ENCODE measurements at regions not wholly inside any gene's neighbourhood (a gene's known extent, or its start where the extent isn't known, plus 50 kb on each side); places are given as distances from the start of the nearest gene placed in this dataset.
"Not testable (repeated sequence)": the region's sequence is repeated elsewhere in the genome, so short reads cannot be mapped to it uniquely, and the experiment has no call there.

GRCh38 chr19:14286594-14286993 is 80.6 kb upstream of the ADGRL1 start:
- H3K9me3 ChIP-seq (replicated peaks; ENCODE audit: control insufficient read depth, low read depth, low read length); H3K36me3 ChIP-seq (ENCODE audit: control insufficient read depth, insufficient read depth, low read length); H3K4me3 ChIP-seq (ENCODE audit: low read length); H3K27me3 ChIP-seq (ENCODE audit: control insufficient read depth, insufficient read depth, low read length); H3K27ac ChIP-seq (ENCODE audit: low read length); H3K4me1 ChIP-seq (ENCODE audit: control insufficient read depth, insufficient read depth, low read length); DNase-seq: not testable (repeated sequence)
- WGBS (ENCODE audit: insufficient coverage) = 31% methylated on average over 2 of the region's 4 CpGs

DNA sequence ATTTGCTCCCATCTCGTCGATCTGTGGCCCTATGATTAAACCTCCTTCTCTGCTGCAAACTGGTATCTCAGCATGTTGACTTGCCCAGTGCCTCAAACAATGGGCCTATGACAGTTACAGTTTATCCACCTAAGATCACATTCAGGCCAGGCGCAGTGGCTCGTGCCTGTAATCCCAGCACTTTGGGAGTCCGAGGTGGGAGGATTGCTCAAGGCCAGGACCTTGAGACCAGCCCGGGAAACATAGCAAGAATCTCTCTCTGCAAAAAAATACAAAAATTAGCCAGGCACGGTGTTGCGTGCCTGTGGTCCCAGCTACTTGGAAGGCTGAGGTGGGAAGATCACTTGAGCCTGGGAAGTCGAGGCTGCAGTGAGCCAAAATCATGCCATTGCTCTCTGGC is 79.8 kb upstream of the ADGRL1 start:
- WGBS (ENCODE audit: insufficient coverage) = 92% methylated on average over 3 of the region's 9 CpGs
- H3K27me3 ChIP-seq (ENCODE audit: control insufficient read depth, insufficient read depth, low read length); H3K4me3 ChIP-seq (ENCODE audit: low read length); H3K4me1 ChIP-seq (ENCODE audit: control insufficient read depth, insufficient read depth, low read length); DNase-seq; H3K27ac ChIP-seq (ENCODE audit: low read length); H3K36me3 ChIP-seq (ENCODE audit: control insufficient read depth, insufficient read depth, low read length); H3K9me3 ChIP-seq (replicated peaks; ENCODE audit: control insufficient read depth, low read depth, low read length): not testable (repeated sequence)

DNA sequence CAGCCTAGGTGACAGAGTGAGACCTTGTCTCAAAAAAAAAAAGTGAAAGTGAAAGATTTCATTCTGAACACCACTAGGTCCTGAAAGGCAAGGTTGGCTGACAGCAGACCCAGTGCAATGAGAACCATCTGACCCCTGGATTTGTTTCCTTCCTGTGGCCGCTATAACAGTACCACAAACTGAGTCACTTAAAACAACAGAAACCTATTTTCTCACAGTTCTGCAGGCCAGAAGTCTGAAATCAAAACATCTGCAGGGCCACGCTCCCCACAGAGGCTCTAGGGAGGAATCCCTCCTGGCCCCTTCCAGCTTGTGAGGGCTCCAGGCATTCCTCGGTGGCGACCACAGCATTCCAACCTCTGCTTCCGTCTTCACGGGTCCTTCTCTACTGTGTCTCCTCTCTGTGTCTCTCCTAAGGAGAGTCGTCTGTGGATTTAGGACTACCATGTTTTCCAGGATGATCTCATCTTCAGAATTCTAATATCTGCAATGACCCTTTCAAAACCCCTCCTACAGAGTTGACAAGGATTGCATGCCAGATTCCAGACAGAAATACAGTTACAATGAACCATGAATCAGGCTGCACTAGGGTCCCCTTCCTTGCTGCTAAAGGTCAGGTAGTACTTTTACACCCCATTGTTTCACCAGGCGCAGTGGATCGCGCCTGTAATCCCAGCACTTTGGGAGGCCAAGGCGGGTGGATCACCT is 78.0 kb upstream of the ADGRL1 start:
- DNase-seq = peak; percentile 61
- not testable (repeated sequence) for H3K4me1 ChIP-seq (ENCODE audit: control insufficient read depth, insufficient read depth, low read length); H3K9me3 ChIP-seq (replicated peaks; ENCODE audit: control insufficient read depth, low read depth, low read length); H3K36me3 ChIP-seq (ENCODE audit: control insufficient read depth, insufficient read depth, low read length); H3K4me3 ChIP-seq (ENCODE audit: low read length); H3K27me3 ChIP-seq (ENCODE audit: control insufficient read depth, insufficient read depth, low read length)
- peak overlapping the region; percentile 42 for H3K27ac ChIP-seq (ENCODE audit: low read length)
- 6% methylated on average over 4 of the region's 11 CpGs for WGBS (ENCODE audit: insufficient coverage)

- not testable (repeated sequence) for H3K36me3 ChIP-seq (ENCODE audit: control insufficient read depth, insufficient read depth, low read length); H3K27ac ChIP-seq (ENCODE audit: low read length); H3K4me3 ChIP-seq (ENCODE audit: low read length); H3K27me3 ChIP-seq (ENCODE audit: control insufficient read depth, insufficient read depth, low read length); H3K9me3 ChIP-seq (replicated peaks; ENCODE audit: control insufficient read depth, low read depth, low read length); DNase-seq; H3K4me1 ChIP-seq (ENCODE audit: control insufficient read depth, insufficient read depth, low read length)
- 60% methylated on average over 1 of the region's 4 CpGs for WGBS (ENCODE audit: insufficient coverage)
Observed at GRCh38 chr19:14279270-14279669, 73.3 kb upstream of the ADGRL1 start.

DNA sequence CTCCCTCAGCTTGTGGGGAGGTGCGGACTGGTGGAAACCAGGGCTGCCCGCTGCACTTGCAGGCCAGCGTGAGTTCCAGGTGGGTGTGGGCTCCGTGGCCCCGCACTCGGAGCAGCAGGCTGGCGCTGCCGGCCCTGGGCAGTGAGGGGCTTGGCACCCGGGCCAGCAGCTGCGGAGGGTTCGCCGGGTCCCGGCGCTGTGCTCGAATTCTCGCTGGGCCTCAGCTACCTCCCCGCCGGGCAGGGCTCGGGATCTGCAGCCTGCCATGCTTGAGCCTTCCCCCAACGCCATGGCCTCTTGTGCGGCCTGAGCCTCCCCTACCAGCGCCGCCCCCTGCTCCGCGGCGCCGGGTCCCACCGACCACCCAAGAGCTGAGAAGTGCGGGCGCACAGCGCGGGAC is 71.6 kb upstream of the ADGRL1 start:
- Histone ChIP-seq H3K4me1 (ENCODE audit: control insufficient read depth, insufficient read depth, low read length) (no peaks in the 10 kb centered on the region), H3K27ac (ENCODE audit: low read length) (no peak overlapping the region), H3K27me3 (ENCODE audit: control insufficient read depth, insufficient read depth, low read length) (peaks cover 2% of the 10 kb centered on the region), H3K4me3 (ENCODE audit: low read length) (no peak overlapping the region), H3K36me3 (ENCODE audit: control insufficient read depth, insufficient read depth, low read length) (no peaks in the 10 kb centered on the region), H3K9me3 (replicated peaks; ENCODE audit: control insufficient read depth, low read depth, low read length) (no peaks in the 10 kb centered on the region)
- WGBS (ENCODE audit: insufficient coverage) = 97% methylated on average over 25 of the region's 32 CpGs
- no peak for DNase-seq

DNA sequence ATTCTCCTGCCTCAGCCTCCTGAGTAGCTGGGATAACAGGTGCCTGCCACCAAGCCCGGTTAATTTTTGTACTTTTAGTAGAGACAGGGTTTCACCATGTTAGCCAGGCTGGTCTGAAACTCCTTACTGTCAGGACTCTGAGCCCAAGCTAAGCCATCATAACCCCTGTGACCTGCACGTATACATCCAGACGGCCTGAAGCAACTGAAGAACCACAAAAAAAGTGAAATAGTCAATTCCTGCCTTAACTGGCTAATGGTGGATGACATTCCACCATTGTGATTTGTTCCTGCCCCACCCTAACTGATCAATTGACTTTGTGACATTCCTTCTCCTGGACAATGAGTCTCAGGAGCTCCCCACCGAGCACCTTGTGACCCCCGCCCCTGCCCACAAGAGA is 69.9 kb upstream of the ADGRL1 start:
- DNase-seq; H3K27ac ChIP-seq (ENCODE audit: low read length); H3K9me3 ChIP-seq (replicated peaks; ENCODE audit: control insufficient read depth, low read depth, low read length); H3K4me1 ChIP-seq (ENCODE audit: control insufficient read depth, insufficient read depth, low read length); H3K27me3 ChIP-seq (ENCODE audit: control insufficient read depth, insufficient read depth, low read length); H3K4me3 ChIP-seq (ENCODE audit: low read length); H3K36me3 ChIP-seq (ENCODE audit: control insufficient read depth, insufficient read depth, low read length): not testable (repeated sequence)
- 78% methylated on average over 5 of the region's 5 CpGs for WGBS (ENCODE audit: insufficient coverage)

GRCh38 chr19:14272623-14273022 is 66.7 kb upstream of the ADGRL1 start:
- Histone ChIP-seq H3K36me3 (ENCODE audit: control insufficient read depth, insufficient read depth, low read length) (no peaks in the 10 kb centered on the region), H3K4me3 (ENCODE audit: low read length) (no peak overlapping the region), H3K27ac (ENCODE audit: low read length) (no peak overlapping the region), H3K27me3 (ENCODE audit: control insufficient read depth, insufficient read depth, low read length) (peaks cover 2% of the 10 kb centered on the region), H3K4me1 (ENCODE audit: control insufficient read depth, insufficient read depth, low read length) (no peaks in the 10 kb centered on the region), H3K9me3 (replicated peaks; ENCODE audit: control insufficient read depth, low read depth, low read length) (no peaks in the 10 kb centered on the region)
- WGBS (ENCODE audit: insufficient coverage) = 96% methylated on average over 4 of the region's 4 CpGs
- DNase-seq = no peak

- Histone ChIP-seq H3K4me1 (ENCODE audit: control insufficient read depth, insufficient read depth, low read length) (no peaks in the 10 kb centered on the region), H3K36me3 (ENCODE audit: control insufficient read depth, insufficient read depth, low read length) (no peaks in the 10 kb centered on the region), H3K4me3 (ENCODE audit: low read length) (no peak overlapping the region), H3K27me3 (ENCODE audit: control insufficient read depth, insufficient read depth, low read length) (peaks cover 4% of the 10 kb centered on the region), H3K27ac (ENCODE audit: low read length) (no peak overlapping the region), H3K9me3 (replicated peaks; ENCODE audit: control insufficient read depth, low read depth, low read length) (no peaks in the 10 kb centered on the region)
- 0% methylated on average over 1 of the region's 1 CpG for WGBS (ENCODE audit: insufficient coverage)
- DNase-seq = no peak
Observed at GRCh38 chr19:14271840-14272239, 65.9 kb upstream of the ADGRL1 start.

DNA sequence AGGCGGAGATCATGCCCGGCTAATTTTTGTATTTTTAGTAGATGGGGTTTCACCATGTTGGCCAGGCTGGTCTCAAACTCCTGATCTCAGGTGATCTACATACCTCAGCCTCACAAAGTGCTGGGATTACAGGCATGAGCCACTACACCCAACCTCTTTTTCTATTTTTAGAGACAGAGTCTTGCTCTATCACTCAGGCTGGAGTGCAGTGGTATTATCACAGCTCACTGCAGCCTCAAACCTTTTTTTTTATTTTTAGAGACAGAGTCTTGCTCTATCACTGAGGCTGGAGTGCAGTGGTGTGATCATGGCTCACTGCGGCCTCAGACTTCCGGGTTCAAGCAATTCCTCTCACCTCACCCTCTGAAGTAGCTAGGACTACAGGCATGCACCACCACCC is 64.6 kb upstream of the ADGRL1 start:
- H3K27me3 ChIP-seq (ENCODE audit: control insufficient read depth, insufficient read depth, low read length) = peaks cover 12% of the 10 kb centered on the region
- DNase-seq; H3K36me3 ChIP-seq (ENCODE audit: control insufficient read depth, insufficient read depth, low read length); H3K27ac ChIP-seq (ENCODE audit: low read length); H3K9me3 ChIP-seq (replicated peaks; ENCODE audit: control insufficient read depth, low read depth, low read length); H3K4me3 ChIP-seq (ENCODE audit: low read length); H3K4me1 ChIP-seq (ENCODE audit: control insufficient read depth, insufficient read depth, low read length): not testable (repeated sequence)
- no CpG with 5 or more reads among the region's 4 CpGs for WGBS (ENCODE audit: insufficient coverage)

DNA sequence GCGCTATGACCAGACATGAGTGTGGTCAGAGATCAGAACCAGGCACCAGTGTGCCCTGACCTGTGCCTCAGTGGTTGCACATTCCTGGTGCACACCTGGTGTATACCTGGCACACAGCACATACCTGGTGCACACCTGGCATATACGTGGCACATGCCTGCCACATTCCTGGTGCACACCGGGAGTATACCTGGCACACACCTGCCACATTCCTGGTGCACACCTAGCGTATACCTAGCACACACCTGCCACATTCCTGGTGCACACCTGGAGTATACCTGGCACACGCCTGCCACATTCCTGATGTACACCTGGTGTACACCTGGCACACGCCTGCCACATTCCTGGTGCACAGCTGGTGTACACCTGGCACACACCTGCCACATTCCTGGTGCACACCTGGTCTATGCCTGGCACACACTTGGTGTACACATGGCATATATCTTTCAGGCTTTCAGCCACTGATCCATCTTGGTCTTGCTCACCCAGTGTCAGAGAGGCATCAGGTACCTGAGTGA is 61.3 kb upstream of the ADGRL1 start:
- H3K9me3 ChIP-seq (replicated peaks; ENCODE audit: control insufficient read depth, low read depth, low read length) = no peaks in the 10 kb centered on the region
- H3K36me3 ChIP-seq (ENCODE audit: control insufficient read depth, insufficient read depth, low read length) = no peaks in the 10 kb centered on the region
- no peak for DNase-seq
- peaks cover 22% of the 10 kb centered on the region for H3K27me3 ChIP-seq (ENCODE audit: control insufficient read depth, insufficient read depth, low read length)
- peaks cover 6% of the 10 kb centered on the region for H3K4me1 ChIP-seq (ENCODE audit: control insufficient read depth, insufficient read depth, low read length)
- 90% methylated on average over 6 of the region's 6 CpGs for WGBS (ENCODE audit: insufficient coverage)
- H3K27ac ChIP-seq (ENCODE audit: low read length) = no peak overlapping the region
- H3K4me3 ChIP-seq (ENCODE audit: low read length) = no peak overlapping the region

- H3K4me3 ChIP-seq (ENCODE audit: low read length); H3K4me1 ChIP-seq (ENCODE audit: control insufficient read depth, insufficient read depth, low read length); H3K9me3 ChIP-seq (replicated peaks; ENCODE audit: control insufficient read depth, low read depth, low read length); H3K27ac ChIP-seq (ENCODE audit: low read length); H3K36me3 ChIP-seq (ENCODE audit: control insufficient read depth, insufficient read depth, low read length); DNase-seq: not testable (repeated sequence)
- H3K27me3 ChIP-seq (ENCODE audit: control insufficient read depth, insufficient read depth, low read length) = peaks cover 20% of the 10 kb centered on the region
- WGBS (ENCODE audit: insufficient coverage) = 63% methylated on average over 2 of the region's 4 CpGs
Observed at GRCh38 chr19:14266208-14266607, 60.2 kb upstream of the ADGRL1 start.
